Vagina (tissue), 2 donors: ENCODE measurements at regions not wholly inside any gene's neighbourhood (a gene's known extent, or its start where the extent isn't known, plus 50 kb on each side); places are given as distances from the start of the nearest gene placed in this dataset.

ENCODE experiments used
- CTCF ChIP-seq, 3 experiments: fragments of 450-650 bp in 2 of 3; fragments of 200-600 bp in 1 of 3; sonication (generic) in 1 of 3; IDR thresholded peaks; one replicate each; pipeline ENCODE4 v1.5.1; 2017 to 2019; ENCODE audit warnings: antibody characterized with exemption in 3 of 3, mild to moderate bottlenecking in 2 of 3, moderate library complexity in 2 of 3
- POLR2A ChIP-seq, 2 donors: fragments of 450-650 bp; IDR thresholded peaks; one replicate each; pipeline ENCODE4 v1.6.1; 2017; ENCODE audit warnings: antibody characterized with exemption in 2 of 2, mild to moderate bottlenecking in 2 of 2, moderate library complexity in 2 of 2

DNA sequence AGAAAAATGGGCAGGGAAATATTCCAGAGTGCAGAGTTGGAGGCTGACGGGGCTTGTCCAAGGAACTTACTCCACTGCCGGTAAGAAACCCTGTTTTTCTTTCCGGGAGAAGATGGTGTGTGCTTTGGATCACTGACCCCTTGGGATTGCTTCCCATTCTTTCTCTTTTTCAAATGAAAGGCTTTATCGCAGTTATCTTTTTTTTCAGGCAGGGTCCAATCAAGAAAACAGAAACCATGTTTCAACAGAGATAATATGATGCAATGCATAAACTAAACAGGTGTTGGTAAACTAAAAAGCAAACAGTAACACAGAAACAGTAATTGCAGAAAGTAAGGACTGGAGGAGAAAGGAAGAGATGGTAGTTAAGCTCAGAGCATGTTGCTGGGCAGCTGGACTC lies 145.1 kb downstream of the LYPLAL1 start:
- TF ChIP-seq CTCF (IDR thresholded peaks at IDR 0.05) = no peak
- TF ChIP-seq POLR2A (IDR thresholded peaks at IDR 0.05) = no peak
